GM08714 (cell line): ENCODE measurements at regions not wholly inside any gene's neighbourhood (a gene's known extent, or its start where the extent isn't known, plus 50 kb on each side); places are given as distances from the start of the nearest gene placed in this dataset.
"Not testable (repeated sequence)": the region's sequence is repeated elsewhere in the genome, so short reads cannot be mapped to it uniquely, and the experiment has no call there.

Experiments
- H3K4me3 ChIP-seq: fragments of 200-500 bp; sonication (Bioruptor generic); 2 replicates; pipeline ENCODE4 v1.5.1; 2014; ENCODE audit warnings: mild to moderate bottlenecking, low read length, inconsistent platforms
- ZNF274 ChIP-seq: IDR thresholded peaks from 2 replicates; pipeline ENCODE4 v1.6.1; 2012; ENCODE audit warnings: mild to moderate bottlenecking, low read depth, low read length

DNA sequence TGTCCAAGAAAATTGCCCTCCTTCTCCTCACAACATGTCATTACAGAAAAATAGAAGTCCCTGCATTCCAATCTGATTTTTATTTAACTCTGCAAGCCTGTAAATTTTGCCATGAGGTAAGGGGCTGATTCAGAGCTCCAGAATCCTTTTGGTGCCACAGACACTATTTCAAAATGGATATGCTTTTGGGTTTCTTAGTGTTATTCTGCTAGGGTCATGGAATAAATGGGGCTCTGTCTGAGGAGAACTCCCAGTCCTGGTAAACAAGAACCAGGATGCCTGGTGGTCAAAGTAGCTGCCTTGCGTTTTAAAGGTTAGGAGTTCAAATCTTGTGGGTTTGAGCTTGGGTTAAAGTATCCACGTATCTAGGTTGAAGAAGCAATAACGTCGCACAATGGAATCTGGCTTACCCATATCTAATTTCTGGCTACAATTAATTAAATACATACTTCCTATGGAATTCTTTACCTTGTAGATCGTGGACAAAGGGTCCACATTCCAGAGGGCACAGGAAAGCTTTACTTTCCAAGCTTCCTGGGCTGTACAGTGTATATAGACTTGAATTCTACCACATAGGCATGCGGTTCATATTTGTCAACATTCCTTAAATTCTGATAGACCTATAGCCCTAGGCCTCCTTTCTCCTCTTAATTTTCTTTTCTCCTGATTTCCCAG lies 98.0 kb upstream of the CDC42BPA start:
- TF ChIP-seq ZNF274: no peak
- no peak overlapping the region for H3K4me3 ChIP-seq

DNA sequence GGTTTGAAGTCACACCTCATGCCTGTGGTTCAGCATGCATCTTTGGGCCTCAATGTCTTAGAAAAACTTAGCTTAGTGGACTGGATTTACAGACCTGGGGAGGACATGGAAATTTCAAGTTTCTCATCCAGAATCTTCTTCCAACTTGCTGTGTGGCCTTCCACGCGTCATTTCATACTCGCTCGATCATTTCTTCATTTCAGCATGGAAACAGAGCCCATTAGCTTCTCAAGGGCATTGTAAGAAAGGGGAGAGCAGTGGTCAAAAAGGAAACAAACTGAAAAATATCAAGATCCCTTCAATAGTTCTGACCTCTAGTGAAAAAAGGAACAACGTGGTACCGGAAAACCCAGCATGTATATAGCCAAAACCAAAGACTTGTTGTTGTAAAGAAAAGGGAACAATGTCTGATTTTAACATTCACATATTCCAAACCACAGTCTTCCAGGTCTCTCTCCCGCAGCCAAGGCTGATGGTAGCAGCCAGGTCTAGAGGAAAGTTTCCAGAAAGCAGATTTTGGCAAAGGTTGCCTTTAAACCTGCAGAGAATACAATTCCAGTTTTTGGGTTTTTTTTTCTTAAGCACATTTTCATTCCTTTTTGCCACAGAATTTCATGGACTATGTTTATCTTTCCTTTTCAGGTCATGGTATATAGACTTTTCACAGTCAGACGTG lies 97.0 kb upstream of the CDC42BPA start:
- no peak overlapping the region for H3K4me3 ChIP-seq
- no peak for TF ChIP-seq ZNF274

DNA sequence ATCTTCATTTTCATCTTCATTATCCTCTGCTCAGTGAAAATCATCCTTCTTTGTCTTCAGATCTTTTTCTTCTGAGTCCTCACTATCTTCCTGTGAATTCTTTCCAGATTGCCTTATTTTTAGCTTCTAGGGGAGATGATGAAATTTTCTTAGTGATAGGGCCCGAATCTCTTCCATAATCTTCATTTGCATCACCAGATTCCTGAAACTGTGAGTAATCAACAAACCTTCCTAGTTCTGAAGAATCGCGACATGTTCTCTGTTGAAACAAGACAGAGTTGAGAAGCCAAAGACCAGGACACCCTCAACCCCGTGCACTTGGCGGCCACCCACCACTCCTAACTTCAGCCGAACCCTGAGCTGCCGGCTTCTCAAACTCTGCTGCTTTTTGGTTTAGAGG lies 92.8 kb upstream of the CDC42BPA start:
- H3K4me3 ChIP-seq: no peak overlapping the region
- TF ChIP-seq ZNF274: no peak

- H3K4me3 ChIP-seq: not testable (repeated sequence)
Measured at GRCh38 chr1:227406332-227406731, 88.0 kb upstream of the CDC42BPA start.

DNA sequence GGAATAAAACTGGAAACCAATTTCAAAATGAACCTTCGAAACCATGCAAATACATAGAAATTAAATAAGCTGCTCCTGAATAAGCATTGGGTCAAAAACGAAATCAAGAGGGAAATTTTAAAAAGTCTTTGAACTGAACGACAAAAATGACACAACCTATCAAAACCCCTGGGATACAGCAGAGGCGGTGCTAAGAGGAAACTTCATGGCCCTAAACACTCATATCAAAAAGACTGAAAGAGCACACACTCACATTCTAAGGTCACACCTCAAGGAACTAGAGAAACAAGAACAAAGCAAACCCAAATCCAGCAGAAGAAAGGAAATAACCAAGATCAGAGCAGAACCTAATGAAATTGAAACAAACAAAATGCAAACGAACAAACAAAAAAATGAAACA lies 85.2 kb upstream of the CDC42BPA start:
- TF ChIP-seq ZNF274: no peak

GRCh38 chr1:227401562-227402342 lies 83.5 kb upstream of the CDC42BPA start:
- TF ChIP-seq ZNF274: no peak
- no peak overlapping the region for H3K4me3 ChIP-seq

More for the DNA sequence above, 85.2 kb upstream of the CDC42BPA start:
- H3K4me3 ChIP-seq: no peak overlapping the region

DNA sequence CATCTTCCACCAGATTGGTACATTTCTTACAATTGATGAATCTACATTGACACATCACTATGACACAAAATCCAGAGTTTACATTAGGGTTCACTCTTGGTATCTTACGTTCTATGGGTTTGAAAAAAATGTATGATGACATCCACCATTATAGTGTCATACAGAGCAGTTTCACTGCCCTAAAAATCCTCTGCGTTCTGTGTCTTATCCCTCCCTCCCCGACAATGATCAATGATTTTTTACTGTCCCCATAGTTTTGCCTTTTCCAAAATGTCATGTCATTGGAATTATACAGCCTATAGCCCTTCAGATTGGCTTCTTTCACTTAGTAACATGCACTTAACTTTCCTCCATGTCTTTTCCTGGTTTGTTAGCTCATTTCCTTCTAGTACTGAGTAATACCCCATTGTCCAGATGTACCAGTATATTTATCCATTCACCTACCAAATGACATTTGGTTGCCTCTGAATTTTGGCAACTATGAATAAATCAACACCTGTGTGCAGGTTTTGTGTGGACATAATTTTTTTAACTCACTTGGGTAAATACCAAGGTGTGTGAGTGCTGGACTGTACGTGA lies 80.9 kb upstream of the CDC42BPA start:
- no peak overlapping the region for H3K4me3 ChIP-seq
- no peak for TF ChIP-seq ZNF274

GRCh38 chr1:227397354-227397978 lies 79.2 kb upstream of the CDC42BPA start:
- TF ChIP-seq ZNF274: no peak
- H3K4me3 ChIP-seq: no peak overlapping the region

GRCh38 chr1:227396539-227397353 lies 78.5 kb upstream of the CDC42BPA start:
- H3K4me3 ChIP-seq: no peak overlapping the region
- no peak for TF ChIP-seq ZNF274

DNA sequence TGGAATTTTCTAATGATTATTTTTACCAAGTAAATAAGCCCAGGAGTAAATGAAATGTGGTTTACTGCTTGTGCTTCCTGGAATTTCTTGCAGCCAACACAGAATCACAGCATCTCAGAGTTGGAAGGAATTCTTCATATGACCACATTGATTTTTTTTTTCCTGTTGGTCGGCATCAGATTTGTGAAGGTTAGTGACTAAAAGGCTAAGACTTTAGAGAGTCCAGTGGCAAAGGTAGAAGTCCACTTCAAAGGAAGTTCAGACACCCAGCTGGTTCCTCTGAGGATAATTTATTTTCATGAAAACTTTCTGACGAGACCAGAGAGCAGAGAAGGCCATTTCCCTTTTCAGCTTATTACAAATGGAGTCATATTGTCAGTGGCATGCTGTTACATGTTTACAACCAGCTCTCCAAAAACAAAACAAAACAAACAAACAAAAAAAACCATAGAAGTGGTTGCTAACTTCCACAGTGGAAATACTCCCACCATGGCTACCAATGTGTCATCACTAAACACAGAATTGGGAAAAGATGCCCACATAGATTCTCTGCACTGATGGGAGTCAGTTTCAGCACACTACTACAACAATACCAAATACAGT lies 77.2 kb upstream of the CDC42BPA start:
- no peak overlapping the region for H3K4me3 ChIP-seq
- TF ChIP-seq ZNF274: no peak

DNA sequence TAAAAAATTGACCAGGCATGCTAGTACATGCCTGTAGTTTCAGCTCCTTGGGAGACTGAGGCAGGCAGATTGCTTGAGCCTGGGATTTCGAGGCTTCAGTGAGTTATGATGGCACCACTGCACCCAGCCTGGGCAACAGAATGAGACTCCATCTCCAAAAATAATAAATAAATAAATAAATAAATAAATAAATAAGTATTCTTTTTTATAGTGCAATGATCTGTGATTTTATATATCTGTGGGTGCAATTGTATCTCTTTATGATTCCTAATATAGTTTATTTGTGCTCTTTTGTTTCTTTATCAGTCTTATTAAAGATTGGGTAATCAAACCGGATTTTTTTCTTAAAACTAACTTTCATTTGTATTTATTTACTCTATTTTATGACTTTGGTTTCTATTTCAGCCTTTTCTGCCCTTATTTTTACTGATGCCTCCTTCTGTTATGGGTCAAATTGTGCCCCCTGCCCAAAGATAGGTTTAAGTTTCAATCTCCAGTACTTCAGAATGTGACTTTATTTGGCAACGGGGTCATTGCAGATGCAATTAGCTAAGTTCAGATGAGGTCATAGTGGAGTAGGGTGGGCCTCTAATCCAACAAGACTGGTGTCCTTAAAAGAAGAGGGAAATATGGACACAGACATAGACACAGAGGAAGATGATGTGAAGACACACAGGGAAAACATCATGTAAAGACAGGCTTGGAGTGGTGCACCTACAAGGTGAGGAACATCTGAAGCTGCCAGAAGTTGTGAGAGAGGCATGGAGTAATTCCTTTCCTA lies 74.9 kb upstream of the CDC42BPA start:
- H3K4me3 ChIP-seq: no peak overlapping the region
- no peak for TF ChIP-seq ZNF274

DNA sequence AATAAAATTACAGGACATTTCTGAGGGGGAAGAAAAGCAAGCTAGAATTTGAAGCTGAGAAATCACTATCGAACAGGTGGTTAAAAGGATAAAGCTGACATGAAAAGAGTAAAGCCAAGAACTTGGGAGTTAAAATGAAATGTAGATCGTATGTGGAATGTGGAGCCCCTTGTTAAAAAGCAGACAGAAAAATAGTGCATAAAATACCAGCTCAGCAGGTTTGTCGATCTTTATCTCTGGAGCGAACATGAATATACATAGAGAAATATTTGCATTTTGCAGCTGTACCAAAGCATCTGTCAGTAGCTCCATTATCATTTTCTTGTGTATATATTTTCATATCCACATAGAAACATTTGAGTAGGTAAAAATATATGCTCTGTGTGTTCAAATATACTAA lies 73.6 kb upstream of the CDC42BPA start:
- no peak overlapping the region for H3K4me3 ChIP-seq
- no peak for TF ChIP-seq ZNF274

GRCh38 chr1:227391211-227391610 lies 72.9 kb upstream of the CDC42BPA start:
- no peak for TF ChIP-seq ZNF274
- H3K4me3 ChIP-seq: no peak overlapping the region
